ENCODE measurements at regions not wholly inside any gene's neighbourhood (a gene's known extent, or its start where the extent isn't known, plus 50 kb on each side); places are given as distances from the start of the nearest gene placed in this dataset.

DNA sequence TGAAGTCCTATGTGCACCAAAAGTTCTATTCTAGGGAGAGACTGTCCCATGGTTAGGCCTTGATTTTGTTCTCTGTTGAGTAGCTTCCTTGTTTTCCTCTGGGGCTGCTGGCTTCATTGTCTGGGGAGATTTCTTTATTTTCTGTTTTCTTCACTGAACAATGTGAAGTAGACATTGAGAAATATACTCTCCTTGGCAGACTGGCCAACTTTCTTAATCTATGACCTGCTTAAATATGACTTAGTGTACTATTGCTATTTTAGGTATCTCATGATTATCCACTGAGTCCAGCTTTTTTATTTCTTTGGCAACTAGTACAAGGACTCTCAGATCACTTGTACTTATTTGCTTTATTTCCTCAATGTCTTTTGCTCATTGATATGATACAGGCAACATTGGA lies 1594.6 kb downstream of the ARAP2 start:
- H3K27me3 ChIP-seq, result no peaks in the 10 kb centered on the region
- H3K9me3 ChIP-seq, result no peaks in the 10 kb centered on the region
- DNase-seq (ENCODE audit: extremely low spot score), result no peak
- TF ChIP-seq POLR2AphosphoS5 (IDR thresholded peaks at IDR 0.05) (no peak), EP300 (IDR thresholded peaks at IDR 0.05) (no peak)
- H3K4me3 ChIP-seq, result no peak overlapping the region
- H3K36me3 ChIP-seq, result no peaks in the 10 kb centered on the region
- no peaks in the 10 kb centered on the region for H3K4me1 ChIP-seq
- H3K27ac ChIP-seq (replicated peaks in 1 of 4), result no peak overlapping the region
- intact Hi-C loops (cut with DNase I), result no loop called here

DNA sequence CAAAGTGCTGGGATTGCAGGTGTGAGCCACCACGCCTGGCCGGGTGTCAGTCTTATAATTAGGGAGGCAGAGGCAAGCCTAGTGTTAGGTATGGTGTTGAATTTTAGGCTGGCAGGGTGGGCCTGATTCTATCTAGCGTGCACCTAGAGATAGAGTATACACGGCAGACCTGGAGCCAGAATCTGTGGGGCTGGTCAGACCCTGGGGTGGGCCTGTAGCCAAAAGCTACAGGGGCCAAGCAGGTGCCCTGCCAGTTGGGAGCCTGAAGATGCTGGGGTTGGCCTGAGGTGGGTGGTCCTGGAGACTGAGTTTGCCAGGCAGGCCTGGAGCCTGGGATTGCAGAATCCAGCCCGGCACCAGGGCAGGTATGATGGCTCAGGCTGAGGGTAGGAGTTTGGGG lies 1580.3 kb downstream of the ARAP2 start:
- no peaks in the 10 kb centered on the region for H3K4me1 ChIP-seq
- H3K9me3 ChIP-seq, result no peaks in the 10 kb centered on the region
- H3K36me3 ChIP-seq, result no peaks in the 10 kb centered on the region
- no peak overlapping the region for H3K4me3 ChIP-seq
- H3K27ac ChIP-seq (replicated peaks in 1 of 4), result no peak overlapping the region
- intact Hi-C loops (cut with DNase I), result no loop called here
- no peak for DNase-seq (ENCODE audit: extremely low spot score)
- no peaks in the 10 kb centered on the region for H3K27me3 ChIP-seq
- 93% methylated on average over 5 of the region's 5 CpGs for WGBS
- TF ChIP-seq, protein P1, sequence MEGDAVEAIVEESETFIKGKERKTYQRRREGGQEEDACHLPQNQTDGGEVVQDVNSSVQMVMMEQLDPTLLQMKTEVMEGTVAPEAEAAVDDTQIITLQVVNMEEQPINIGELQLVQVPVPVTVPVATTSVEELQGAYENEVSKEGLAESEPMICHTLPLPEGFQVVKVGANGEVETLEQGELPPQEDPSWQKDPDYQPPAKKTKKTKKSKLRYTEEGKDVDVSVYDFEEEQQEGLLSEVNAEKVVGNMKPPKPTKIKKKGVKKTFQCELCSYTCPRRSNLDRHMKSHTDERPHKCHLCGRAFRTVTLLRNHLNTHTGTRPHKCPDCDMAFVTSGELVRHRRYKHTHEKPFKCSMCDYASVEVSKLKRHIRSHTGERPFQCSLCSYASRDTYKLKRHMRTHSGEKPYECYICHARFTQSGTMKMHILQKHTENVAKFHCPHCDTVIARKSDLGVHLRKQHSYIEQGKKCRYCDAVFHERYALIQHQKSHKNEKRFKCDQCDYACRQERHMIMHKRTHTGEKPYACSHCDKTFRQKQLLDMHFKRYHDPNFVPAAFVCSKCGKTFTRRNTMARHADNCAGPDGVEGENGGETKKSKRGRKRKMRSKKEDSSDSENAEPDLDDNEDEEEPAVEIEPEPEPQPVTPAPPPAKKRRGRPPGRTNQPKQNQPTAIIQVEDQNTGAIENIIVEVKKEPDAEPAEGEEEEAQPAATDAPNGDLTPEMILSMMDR (IDR thresholded peaks at IDR 0.05), result no peak
- TF ChIP-seq POLR2AphosphoS5 (IDR thresholded peaks at IDR 0.05), result no peak
- TF ChIP-seq POLR2A (IDR thresholded peaks at IDR 0.05; ENCODE audit: low read depth), result no peak
- no peak for TF ChIP-seq EP300 (IDR thresholded peaks at IDR 0.05)

DNA sequence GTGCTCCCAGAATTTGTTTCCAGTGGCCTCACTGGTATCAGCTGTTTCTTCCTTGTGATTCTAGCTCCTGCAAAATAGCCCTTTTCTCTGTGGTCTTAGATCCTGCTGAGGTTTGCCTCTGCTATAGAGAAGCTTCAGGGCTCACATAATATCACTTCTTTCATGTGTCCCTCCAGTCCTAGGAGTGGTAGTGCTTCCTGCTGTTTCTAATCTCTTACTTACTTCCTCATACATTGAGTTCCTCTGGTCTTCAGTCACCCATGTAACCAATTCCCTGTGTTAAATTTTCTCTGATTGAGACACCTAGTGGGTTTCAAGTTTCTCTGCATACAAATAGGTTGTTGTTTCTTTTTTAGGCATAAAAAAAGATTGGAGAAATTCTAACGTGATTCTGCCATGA lies 1567.9 kb downstream of the ARAP2 start:
- no peak overlapping the region for H3K4me3 ChIP-seq
- TF ChIP-seq EP300 (IDR thresholded peaks at IDR 0.05) (no peak), POLR2A (IDR thresholded peaks at IDR 0.05; ENCODE audit: low read depth) (no peak), POLR2AphosphoS5 (IDR thresholded peaks at IDR 0.05) (no peak)
- TF ChIP-seq, protein P1 (IDR thresholded peaks at IDR 0.05), result no peak
- no peak overlapping the region for H3K27ac ChIP-seq (replicated peaks in 1 of 4)
- H3K27me3 ChIP-seq, result no peaks in the 10 kb centered on the region
- H3K4me1 ChIP-seq, result no peaks in the 10 kb centered on the region
- intact Hi-C loops (cut with DNase I), result no loop called here
- 35% methylated on average over 1 of the region's 1 CpG for WGBS
- no peaks in the 10 kb centered on the region for H3K36me3 ChIP-seq
- no peaks in the 10 kb centered on the region for H3K9me3 ChIP-seq
- no peak for DNase-seq (ENCODE audit: extremely low spot score)

DNA sequence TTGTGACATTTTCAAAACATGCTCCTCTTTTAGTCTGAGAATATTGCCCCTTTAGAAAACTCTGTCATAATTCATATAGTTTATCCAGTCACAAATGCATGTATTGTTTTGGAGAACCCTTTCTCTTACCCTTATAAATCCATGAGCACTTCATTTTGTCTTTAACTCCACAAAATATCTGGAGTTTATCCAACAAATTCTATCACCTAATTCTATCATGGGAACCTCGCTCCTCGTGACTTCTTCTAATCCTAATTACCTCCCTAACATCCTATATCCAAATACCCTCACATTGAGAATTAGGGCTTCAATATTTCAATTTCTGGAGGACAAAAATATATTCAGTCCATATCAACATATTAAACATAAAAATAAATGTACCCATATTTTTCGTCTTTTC lies 1565.9 kb downstream of the ARAP2 start:
- H3K9me3 ChIP-seq, result no peaks in the 10 kb centered on the region
- no peaks in the 10 kb centered on the region for H3K4me1 ChIP-seq
- TF ChIP-seq EP300 (IDR thresholded peaks at IDR 0.05), result no peak
- no peak for TF ChIP-seq POLR2A (IDR thresholded peaks at IDR 0.05; ENCODE audit: low read depth)
- TF ChIP-seq, protein P1 (IDR thresholded peaks at IDR 0.05), result no peak
- no peak for TF ChIP-seq POLR2AphosphoS5 (IDR thresholded peaks at IDR 0.05)
- no peak for DNase-seq (ENCODE audit: extremely low spot score)
- WGBS, result 79% methylated on average over 3 of the region's 3 CpGs
- intact Hi-C loops (cut with DNase I), result no loop called here
- no peaks in the 10 kb centered on the region for H3K36me3 ChIP-seq
- no peak overlapping the region for H3K4me3 ChIP-seq
- no peak overlapping the region for H3K27ac ChIP-seq (replicated peaks in 1 of 4)
- H3K27me3 ChIP-seq, result no peaks in the 10 kb centered on the region

DNA sequence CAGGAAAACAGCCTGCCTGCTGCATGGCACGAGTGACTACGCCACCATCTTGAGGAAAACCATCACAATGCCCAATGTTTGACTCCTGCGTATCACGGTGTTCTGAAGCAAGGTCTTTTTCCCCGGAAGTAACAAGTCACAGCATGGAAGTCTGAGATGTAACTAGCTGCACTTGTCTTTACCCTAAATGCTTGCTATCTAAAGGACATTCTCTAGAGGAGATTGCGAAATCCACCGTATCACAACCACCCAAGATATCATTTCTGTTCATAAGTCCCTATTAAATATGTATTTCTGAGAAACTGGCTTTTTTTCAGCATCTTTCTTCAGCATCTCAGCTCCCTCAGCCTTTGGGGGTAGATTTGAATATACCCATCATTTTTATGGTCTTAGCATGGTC lies 1565.1 kb downstream of the ARAP2 start:
- WGBS, result 92% methylated on average over 7 of the region's 7 CpGs
- H3K27me3 ChIP-seq, result no peaks in the 10 kb centered on the region
- intact Hi-C loops (cut with DNase I), result no loop called here
- no peak for DNase-seq (ENCODE audit: extremely low spot score)
- no peaks in the 10 kb centered on the region for H3K4me1 ChIP-seq
- H3K9me3 ChIP-seq, result no peaks in the 10 kb centered on the region
- no peak for TF ChIP-seq POLR2AphosphoS5 (IDR thresholded peaks at IDR 0.05)
- TF ChIP-seq POLR2A (IDR thresholded peaks at IDR 0.05; ENCODE audit: low read depth), result no peak
- no peak for TF ChIP-seq EP300 (IDR thresholded peaks at IDR 0.05)
- TF ChIP-seq, protein P1 (IDR thresholded peaks at IDR 0.05), result no peak
- H3K27ac ChIP-seq (replicated peaks in 1 of 4), result no peak overlapping the region
- H3K36me3 ChIP-seq, result no peaks in the 10 kb centered on the region
- H3K4me3 ChIP-seq, result no peak overlapping the region
